GM19438 (cell line): ENCODE measurements at regions not wholly inside any gene's neighbourhood (a gene's known extent, or its start where the extent isn't known, plus 50 kb on each side); places are given as distances from the start of the nearest gene placed in this dataset.
"Not testable (repeated sequence)": the region's sequence is repeated elsewhere in the genome, so short reads cannot be mapped to it uniquely, and the experiment has no call there.

Experiments
- ATAC-seq: cut with Tn5 transposase; IDR thresholded peaks from one replicate; pipeline ENCODE4 v1.9.1; 2021; ENCODE audit warnings: low read depth; ENCODE audit not compliant: unreplicated experiment

- ATAC-seq, result no peak
Measured at GRCh38 chr5:87671146-87671545, 258.4 kb upstream of the CCNH start.

GRCh38 chr5:87665166-87665565 lies 252.4 kb upstream of the CCNH start:
- no peak for ATAC-seq

- ATAC-seq, result no peak
Measured at GRCh38 chr5:87661784-87662566, 249.2 kb upstream of the CCNH start.

GRCh38 chr5:87653242-87653641 lies 240.5 kb upstream of the CCNH start:
- no peak for ATAC-seq

DNA sequence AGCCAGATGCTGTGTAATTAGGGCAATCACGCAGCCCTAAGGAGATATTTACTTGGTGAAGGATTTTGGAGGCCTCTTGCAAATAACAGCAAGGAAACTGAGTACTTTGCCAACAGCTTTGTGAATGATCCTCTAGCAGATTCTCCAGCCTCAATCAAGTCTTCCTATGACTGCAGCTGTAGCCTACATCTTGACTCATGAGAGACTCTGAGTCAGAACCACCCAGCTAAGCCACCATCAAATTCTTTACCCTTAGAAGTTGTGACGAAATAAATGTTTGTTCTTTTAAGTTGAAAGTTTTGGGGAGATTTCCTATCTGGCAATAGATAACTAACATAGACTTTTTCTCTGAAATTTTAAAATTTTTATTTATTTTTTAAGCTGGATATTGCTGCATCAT lies 237.6 kb upstream of the CCNH start:
- ATAC-seq, result no peak

DNA sequence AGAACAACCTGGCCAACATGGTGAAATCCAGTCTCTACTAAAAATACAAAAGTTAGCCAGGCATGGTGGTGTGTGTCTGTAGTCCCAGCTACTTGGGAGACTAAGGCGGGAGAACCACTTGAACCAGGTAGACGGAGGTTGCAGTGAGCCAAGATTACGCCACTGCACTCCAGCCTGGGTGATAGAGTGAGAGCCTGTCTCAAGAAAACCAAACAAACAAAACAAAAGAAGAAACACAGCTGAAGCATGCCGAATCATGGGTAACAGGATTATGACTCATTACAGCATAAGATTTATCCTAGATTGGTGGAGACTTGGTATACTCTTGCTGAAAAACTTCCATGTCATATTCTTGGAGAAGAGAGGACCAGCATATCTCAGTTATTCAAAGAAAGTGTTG lies 236.7 kb upstream of the CCNH start:
- ATAC-seq, result no peak

DNA sequence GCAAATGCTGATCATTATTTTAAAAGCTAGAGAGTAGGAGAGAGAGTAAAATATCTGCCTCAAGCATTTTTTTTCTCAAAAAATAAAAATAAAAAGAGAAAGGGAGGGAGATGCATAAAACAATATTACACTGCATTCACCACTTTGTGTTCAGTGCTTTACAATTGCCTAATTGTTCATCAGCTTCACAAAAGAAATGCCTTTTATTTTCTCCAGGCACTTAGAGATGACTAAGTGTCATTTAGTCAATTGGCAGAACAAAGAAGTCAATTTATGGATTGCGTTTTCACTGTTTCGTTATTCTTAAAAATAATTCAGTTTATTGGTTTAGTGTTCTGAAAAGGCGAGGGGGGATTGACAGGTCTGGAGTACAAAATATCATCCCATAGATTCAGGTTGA lies 232.5 kb upstream of the CCNH start:
- no peak for ATAC-seq

DNA sequence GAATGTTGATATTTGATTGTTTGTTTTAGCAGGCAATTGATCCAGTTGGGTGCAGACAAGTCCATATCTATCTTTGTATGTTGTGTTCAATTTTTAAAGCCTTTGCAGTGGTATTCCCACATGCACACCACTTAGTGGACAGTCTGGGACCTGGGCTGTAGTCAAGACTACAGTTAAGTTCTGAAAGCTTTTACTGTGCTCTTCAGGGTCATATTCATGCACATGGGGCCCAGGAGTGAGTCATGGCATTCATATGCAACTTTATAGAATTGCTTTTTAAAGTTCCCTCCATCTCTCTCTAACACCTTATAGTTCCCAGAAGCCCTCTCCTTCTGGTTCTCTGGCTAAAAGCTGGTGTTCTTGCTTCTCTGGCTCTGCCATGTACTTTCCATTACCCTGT lies 228.2 kb upstream of the CCNH start:
- no peak for ATAC-seq

- no peak for ATAC-seq
Measured at GRCh38 chr5:87627363-87627762, 214.6 kb upstream of the CCNH start.

DNA sequence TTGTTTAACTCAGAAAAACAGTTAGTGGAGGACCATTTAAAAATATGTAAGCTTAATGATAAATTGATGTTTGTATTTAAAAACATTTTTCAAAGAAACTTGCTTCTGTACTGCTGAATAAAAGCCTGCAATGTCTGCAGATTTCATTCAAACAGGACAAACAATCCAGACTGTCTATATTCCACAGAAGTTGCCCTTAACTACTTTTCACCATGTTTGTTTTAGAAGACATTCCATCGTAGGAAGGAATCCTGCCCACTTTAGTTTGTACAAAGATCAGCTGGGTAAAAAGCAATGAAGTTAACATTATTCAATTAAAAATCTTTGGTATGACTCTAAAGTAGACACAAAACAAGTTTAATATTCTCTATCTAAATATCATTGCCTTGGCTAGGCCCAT lies 195.7 kb upstream of the CCNH start:
- no peak for ATAC-seq

DNA sequence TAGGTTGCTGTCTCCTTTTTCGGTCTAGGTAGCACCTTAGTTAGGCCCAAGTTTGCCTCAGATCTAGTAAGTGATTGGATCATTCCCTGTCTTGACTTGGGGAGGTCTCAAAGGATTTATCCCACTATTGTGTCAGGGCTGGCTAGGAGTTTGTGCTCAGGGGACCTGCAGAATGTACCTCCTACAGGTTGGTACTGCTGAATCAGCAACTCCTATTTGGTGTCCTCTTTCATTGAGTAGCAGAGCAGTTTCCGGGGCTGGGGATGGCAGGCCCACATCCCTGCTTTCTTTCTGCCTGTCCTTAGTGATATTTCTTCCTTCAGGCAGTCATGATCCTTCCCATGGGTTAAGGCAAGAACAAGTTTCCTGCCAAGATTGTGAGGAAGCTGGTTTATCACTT lies 192.9 kb upstream of the CCNH start:
- no peak for ATAC-seq

GRCh38 chr5:87599778-87600177 lies 187.0 kb upstream of the CCNH start:
- ATAC-seq, result no peak

DNA sequence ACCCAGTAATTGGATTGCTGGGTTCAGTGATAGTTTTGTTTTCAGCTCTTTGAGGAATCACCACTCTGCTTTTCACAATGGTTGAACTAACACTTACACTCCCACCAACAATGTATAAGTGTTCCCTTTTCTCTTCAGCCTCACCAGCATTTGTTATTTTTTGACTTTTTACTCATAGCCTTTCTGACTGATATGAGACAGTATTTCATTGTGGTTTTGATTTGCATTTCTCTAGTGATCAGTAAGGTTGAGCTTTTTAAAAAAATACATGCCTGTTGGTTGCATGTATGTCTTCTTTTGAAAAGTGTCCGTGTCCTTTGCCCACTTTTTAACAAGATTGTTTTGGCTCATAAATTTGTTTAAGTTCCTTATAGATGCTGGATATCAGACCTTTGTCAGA lies 185.7 kb upstream of the CCNH start:
- no peak for ATAC-seq

GRCh38 chr5:87594566-87594965 lies 181.8 kb upstream of the CCNH start:
- ATAC-seq, result no peak

- ATAC-seq, result no peak
Measured at GRCh38 chr5:87589587-87589986, 176.9 kb upstream of the CCNH start.

GRCh38 chr5:87588316-87588715 lies 175.6 kb upstream of the CCNH start:
- no peak for ATAC-seq

DNA sequence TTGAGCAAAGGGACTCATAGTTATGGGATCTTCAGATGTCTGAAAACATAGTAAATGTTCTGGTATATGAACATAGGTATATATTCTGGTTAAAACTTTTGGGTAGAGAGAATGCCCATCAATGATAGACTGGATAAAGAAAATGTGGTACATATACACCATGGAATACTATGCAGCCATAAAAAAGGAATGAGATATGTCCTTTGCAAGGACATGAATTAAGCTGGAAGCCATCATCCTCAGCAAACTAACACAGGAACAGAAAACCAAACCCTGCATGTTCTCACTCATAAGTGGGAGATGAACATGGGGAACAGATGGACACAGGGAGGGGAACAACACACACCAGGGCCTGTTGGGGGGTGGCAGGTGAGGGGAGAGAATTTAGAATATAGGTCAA lies 171.0 kb upstream of the CCNH start:
- ATAC-seq, result not testable (repeated sequence)

GRCh38 chr5:87582149-87582548 lies 169.4 kb upstream of the CCNH start:
- ATAC-seq, result no peak

DNA sequence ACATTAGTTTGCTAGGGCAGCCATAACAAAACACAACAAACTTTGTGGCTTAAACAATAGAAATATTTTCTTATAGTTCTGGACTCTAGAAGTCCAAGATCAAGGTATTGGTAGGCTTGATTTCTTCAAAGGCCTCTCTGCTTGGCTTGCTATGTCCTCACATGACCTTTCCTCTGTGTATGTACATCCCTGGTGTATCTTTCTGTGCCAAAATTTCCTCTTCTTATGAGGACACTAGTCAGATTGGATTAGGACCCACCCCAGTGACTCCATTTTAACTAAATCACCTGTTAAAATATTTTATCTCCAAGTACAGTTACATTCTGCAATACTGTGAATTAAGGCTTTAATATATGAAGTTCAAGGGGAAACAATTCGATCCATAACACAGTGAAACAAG lies 168.9 kb upstream of the CCNH start:
- no peak for ATAC-seq

GRCh38 chr5:87579678-87580077 lies 166.9 kb upstream of the CCNH start:
- ATAC-seq, result no peak

DNA sequence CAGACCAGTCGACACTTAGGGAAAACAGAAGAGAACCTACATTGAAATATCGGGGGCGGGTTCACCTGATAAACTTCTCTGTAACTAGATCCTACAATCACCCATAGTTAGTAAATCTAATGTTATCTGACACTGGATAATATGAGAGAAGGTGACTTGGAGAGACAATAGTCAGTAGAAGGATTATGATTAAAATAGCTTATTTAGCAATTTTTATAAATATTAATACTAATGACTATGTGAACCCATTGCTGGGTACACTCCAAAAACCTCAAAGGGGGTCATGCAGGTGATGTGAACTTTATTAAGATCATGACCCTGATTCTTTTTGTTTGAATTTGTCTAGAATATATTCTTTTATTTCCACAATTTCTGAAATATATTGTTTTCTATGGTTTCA lies 164.1 kb upstream of the CCNH start:
- no peak for ATAC-seq

GRCh38 chr5:87576306-87576705 lies 163.6 kb upstream of the CCNH start:
- ATAC-seq, result not testable (repeated sequence)

DNA sequence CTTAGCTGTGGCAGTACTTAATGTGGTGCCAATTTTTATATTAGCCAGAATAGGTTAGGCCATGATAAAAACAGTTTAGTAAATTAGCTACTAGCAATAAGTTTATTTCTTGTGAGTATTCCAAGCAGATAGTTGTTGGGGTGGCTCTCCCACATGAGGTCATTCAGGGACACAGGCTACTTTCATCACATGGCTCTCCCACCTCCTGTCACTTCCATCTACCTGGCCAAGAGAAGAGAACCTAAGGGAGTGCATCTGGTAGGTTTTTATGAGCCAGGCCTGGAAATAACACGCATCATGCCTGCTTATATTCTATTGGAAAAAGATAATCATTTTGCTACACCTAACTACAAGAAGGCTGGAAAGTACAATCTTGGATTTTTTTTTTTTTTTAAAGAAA lies 161.4 kb upstream of the CCNH start:
- ATAC-seq, result no peak
